ENCODE measurements at regions not wholly inside any gene's neighbourhood (a gene's known extent, or its start where the extent isn't known, plus 50 kb on each side); places are given as distances from the start of the nearest gene placed in this dataset.

- DNase-seq: no peak
- TF ChIP-seq POLR2A (IDR thresholded peaks at IDR 0.05): no peak
- TF ChIP-seq CTCF (IDR thresholded peaks at IDR 0.05): no peak
- ATAC-seq: no peak
- intact Hi-C loops (cut with DNase I): no loop called here
- H3K4me3 ChIP-seq: no peak overlapping the region
- H3K27me3 ChIP-seq: no peaks in the 10 kb centered on the region
- no peaks in the 10 kb centered on the region for H3K36me3 ChIP-seq
- no peak overlapping the region for H3K27ac ChIP-seq
- 81% methylated on average over 5 of the region's 5 CpGs for WGBS (ENCODE audit: insufficient coverage, low coverage, low lambda C conversion rate, missing lambda C conversion rate)
- H3K4me1 ChIP-seq: no peaks in the 10 kb centered on the region
- H3K9me3 ChIP-seq: no peaks in the 10 kb centered on the region
Observed at GRCh38 chr1:117795792-117796191, 133.6 kb downstream of the GDAP2 start.

GRCh38 chr1:117796226-117796625, 133.2 kb downstream of the GDAP2 start:
- no peaks in the 10 kb centered on the region for H3K27me3 ChIP-seq

GRCh38 chr1:117798550-117798949, 130.9 kb downstream of the GDAP2 start:
- Histone ChIP-seq H3K27ac (no peak overlapping the region), H3K4me3 (no peak overlapping the region), H3K4me1 (no peaks in the 10 kb centered on the region), H3K9me3 (no peaks in the 10 kb centered on the region), H3K27me3 (no peaks in the 10 kb centered on the region), H3K36me3 (no peaks in the 10 kb centered on the region)
- ATAC-seq (no peak), DNase-seq (no peak)
- intact Hi-C loops (cut with DNase I): no loop called here
- TF ChIP-seq CTCF (IDR thresholded peaks at IDR 0.05) (no peak), POLR2A (IDR thresholded peaks at IDR 0.05) (no peak)
- 65% methylated on average over 4 of the region's 4 CpGs for WGBS (ENCODE audit: insufficient coverage, low coverage, low lambda C conversion rate, missing lambda C conversion rate)

More at GRCh38 chr1:117796226-117796625, 133.2 kb downstream of the GDAP2 start:
- H3K27ac ChIP-seq: no peak overlapping the region
- no peak for ATAC-seq
- intact Hi-C loops (cut with DNase I): no loop called here
- H3K9me3 ChIP-seq: no peaks in the 10 kb centered on the region
- DNase-seq: no peak
- no peaks in the 10 kb centered on the region for H3K36me3 ChIP-seq
- 62% methylated on average over 4 of the region's 6 CpGs for WGBS (ENCODE audit: insufficient coverage, low coverage, low lambda C conversion rate, missing lambda C conversion rate)
- H3K4me1 ChIP-seq: no peaks in the 10 kb centered on the region
- TF ChIP-seq POLR2A (IDR thresholded peaks at IDR 0.05): no peak
- TF ChIP-seq CTCF (IDR thresholded peaks at IDR 0.05): no peak
- H3K4me3 ChIP-seq: no peak overlapping the region

GRCh38 chr1:117802531-117803257, 126.7 kb downstream of the GDAP2 start:
- WGBS (ENCODE audit: insufficient coverage, low coverage, low lambda C conversion rate, missing lambda C conversion rate): 61% methylated on average over 6 of the region's 6 CpGs
- Histone ChIP-seq H3K9me3 (no peaks in the 10 kb centered on the region), H3K27me3 (no peaks in the 10 kb centered on the region), H3K4me1 (no peaks in the 10 kb centered on the region), H3K4me3 (no peak overlapping the region), H3K27ac (no peak overlapping the region), H3K36me3 (no peaks in the 10 kb centered on the region)
- TF ChIP-seq POLR2A (IDR thresholded peaks at IDR 0.05) (no peak), CTCF (IDR thresholded peaks at IDR 0.05) (no peak)
- intact Hi-C loops (cut with DNase I): no loop called here
- no peak for DNase-seq
- no peak for ATAC-seq

All from right lobe of liver (tissue), 6 donors.